GM15510 (cell line): ENCODE measurements at regions not wholly inside any gene's neighbourhood (a gene's known extent, or its start where the extent isn't known, plus 50 kb on each side); places are given as distances from the start of the nearest gene placed in this dataset.

Experiments used
- POLR2A ChIP-seq: IDR thresholded peaks from 3 replicates; pipeline ENCODE4 v1.6.1; 2011; ENCODE audit warnings: borderline replicate concordance; ENCODE audit not compliant: insufficient read length; ENCODE audit errors: extremely low read depth

DNA sequence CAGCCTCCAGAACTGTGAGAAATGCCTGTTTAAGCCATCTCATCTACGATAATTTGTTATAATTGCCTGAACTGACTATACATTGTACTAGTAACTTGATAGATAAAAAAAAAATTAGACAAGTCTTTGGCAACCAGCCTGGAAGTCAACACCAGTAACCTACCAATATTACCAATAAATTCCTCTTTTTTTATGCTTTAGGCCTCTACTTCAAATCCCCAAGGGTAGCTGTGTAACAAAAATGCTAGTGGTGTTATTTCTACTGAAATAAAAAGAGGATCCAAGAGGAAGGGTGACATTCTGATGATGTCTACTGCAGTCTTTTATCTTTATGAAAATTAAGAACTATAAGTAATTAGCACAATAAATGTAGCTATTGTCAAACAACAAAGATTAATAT is 151.7 kb upstream of the SAMSN1 start:
- no peak for TF ChIP-seq POLR2A

DNA sequence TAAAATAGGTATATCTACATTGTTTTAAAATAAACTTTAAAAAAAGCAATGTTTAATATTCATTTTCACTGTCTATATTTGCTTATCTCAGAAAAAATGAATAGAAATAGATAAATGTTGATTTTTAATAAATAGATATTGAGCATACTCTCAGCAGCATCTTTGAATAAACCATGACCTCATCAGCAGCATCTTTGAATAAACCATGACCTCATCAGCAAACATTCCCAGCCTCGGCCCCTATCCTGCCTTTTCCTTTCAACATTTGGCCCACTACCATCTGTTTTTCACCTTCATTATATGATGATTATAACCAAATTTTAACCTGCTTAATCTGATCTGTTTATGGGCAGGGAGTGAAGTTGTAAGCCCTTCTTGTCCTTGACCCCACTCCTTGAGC is 148.7 kb upstream of the SAMSN1 start:
- TF ChIP-seq POLR2A: no peak

DNA sequence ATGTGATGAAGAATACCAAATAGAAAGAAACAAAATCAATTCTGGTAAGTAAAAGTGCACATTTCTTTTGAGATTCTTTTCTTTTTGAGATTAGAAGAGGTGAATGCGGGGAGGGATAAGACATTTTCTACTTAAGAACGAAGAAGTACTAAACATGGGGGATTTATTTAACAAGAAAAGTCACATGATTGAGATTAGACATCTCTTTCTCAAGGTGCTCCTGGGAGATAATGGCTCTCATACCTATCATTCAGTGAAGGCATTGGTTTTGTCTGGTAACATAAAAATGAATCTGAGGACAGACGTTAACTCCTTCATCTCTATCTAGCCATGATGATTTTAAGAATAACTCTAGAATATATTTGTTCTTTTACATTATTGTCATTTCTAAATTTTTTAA is 147.9 kb upstream of the SAMSN1 start:
- TF ChIP-seq POLR2A: no peak

DNA sequence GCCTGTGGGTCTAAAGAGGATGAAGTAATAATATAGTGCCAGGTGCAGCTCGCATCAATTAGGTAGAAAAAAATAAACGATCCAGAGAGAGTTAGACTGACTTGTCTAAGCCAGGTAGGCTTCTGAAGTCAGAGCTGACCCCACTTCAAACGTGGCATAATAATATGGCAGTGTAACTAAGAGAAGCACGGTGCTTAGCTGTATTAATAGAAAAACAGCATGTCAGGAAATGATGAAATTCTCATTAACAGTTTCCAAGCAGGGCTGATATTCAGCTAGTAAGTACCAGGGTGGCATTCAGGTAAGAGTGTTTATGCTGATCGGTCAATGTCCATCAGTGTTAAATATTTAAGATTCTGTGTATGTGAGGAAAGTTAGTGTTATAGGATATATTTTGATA is 145.8 kb upstream of the SAMSN1 start:
- TF ChIP-seq POLR2A: no peak

DNA sequence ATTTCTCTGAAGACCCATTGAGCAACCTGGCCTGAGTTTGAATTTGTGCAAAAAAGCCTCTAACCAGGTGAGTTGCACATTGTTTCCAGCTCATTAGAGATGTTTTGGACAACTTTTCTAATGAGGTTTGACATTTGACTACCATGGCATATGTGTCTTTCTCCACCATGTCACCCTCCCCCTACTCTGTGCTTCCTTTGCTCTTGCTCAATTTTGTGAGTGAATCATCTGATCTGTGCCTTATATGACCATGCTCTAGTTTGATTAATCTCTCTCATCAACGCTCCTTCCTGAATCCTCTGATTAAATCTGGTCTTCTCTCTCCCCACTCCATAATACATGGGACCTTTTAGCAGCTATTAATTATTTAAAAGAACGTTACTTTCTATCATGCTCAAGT is 144.8 kb upstream of the SAMSN1 start:
- no peak for TF ChIP-seq POLR2A

DNA sequence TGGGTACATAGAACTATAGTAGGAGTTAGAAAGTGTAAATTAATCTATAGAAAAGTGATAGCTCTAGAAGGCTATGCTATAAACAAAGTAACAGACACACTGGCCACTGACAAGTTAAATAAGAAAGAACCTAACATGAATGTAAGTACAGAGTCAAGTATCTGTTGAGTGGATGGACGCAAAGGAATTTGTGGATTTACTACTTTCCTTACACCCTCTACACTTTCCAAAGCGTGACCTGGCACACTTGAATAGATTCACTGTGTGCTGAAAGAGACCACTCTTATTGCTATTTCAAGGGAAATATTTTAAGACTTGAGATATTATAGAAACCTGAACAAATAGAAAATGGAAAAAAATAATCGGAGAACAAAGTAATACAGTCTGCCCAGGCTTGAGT is 142.8 kb upstream of the SAMSN1 start:
- no peak for TF ChIP-seq POLR2A

DNA sequence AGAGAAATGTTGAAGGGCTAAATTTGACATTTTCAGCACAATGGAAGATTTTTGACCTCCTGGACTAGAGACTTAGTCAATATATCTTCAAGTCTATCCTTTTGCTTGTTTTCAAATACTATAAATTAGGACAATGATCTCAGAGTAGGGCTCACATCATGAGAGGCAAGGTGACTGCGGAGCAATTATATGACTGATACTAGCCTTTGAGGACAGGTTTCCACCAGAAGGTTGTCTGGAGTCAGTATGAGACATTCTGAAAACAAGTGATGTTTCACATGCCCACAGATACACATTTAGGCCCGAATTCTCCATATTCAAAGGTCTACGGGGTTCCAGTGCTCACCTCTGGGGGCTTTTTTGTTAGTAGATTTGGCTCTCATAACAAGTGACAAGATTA is 142.3 kb upstream of the SAMSN1 start:
- TF ChIP-seq POLR2A: no peak

DNA sequence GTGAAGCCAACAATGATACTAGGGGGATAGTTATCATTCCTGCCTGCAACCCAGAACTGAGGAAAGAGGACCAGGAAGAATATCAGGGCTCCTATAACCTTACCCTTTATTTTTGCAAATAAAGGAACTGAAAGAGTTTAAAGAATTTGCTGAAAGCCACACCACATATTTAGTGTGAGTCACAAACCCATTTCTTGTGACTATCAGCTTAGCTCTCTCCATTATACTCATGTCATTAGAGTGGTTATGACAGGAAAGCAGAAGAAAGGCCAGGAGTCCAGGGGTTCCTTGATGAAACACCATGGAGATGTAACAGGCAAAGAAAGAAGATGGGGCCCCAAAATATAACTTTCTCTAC is 141.1 kb upstream of the SAMSN1 start:
- TF ChIP-seq POLR2A: no peak

DNA sequence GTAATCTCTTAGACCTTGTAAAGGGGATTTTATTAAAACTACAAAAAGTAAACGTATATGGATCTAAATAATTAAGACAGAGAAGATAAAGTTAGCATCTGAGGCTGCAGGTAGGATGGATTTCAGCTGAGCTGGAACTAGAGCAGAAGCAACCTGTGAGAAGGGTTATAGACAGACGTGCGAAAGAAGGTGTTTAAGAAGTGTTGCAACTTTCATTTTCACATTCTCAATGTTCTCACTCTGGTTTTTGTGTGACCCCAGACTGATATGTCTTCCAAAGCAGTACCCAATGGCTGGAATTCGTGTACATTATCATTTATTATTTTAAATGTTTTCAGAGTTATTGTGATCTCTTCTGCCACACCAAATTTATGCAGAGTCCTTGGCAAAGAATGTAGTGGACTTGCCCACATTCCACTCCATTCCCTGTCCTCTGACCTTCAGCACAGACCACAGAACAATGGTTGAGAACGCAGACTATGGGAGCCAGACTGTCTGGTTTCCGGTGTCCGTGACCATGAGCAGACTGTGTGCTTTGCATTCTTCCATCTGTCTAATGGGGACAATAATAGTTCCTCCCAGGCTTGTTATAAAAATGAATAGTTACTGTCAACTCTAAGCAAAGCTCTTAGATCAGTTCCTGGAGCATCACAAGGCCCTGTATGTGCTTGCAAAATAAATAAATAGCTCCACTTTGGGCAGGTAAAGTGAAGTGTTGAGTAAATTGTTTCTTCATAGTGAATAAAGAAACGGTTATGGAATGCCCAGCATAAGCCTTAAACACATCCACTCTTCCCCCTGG is 140.6 kb upstream of the SAMSN1 start:
- TF ChIP-seq POLR2A: no peak

DNA sequence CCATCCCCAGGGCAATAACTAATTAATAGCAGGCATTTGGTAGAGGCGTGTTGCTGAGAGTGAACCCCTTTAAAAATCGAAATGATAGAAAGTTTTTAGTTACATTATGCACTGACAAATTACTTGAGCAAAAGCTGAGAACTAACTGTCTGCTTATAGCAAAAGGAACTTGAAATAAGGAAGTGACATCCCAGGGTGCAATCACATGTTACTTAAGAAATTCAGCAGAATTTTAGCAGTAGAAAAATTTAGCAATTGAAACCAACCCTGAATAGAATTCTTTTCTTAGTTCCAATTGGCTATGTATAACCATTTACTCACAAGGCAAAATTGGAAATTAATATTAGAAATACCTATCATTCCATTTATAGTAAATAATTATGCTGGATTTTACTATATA is 139.5 kb upstream of the SAMSN1 start:
- TF ChIP-seq POLR2A: no peak

DNA sequence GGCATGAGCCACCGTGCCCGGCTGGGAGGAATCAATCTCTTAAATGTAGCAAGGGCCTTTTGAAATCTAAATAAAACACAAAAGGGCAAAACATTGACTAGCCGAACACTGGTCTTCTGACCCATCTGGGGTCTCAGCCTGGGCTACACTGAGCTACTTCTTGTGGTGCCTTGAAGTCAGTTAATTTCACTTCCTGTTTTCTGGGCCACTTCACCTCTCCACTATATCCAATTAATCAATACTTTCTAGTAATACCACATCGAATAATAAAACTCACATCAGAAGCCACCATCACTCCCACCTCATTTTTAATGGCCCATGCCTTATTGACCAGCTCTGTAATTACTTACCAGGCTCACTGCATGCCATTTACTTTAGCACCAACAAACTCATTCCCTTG is 138.0 kb upstream of the SAMSN1 start:
- TF ChIP-seq POLR2A: no peak

DNA sequence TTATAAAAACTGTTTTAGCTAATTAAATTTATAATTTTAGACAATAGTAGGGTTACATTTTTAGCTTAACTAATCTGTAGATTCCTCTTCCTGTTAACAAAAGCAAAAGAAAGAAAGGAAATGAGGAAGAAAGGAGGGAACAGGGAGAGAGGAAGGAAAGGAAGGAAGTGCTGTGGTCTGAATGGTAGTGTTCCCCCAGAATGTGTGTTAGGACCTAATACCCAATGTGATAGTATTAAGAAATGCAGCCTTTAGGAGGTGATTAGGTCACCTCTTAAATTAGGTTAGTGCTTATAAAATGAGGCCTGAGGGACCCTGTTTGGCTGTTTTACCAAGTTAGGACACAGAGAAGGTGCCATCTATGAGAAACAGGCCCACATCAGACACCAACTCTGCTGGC is 136.9 kb upstream of the SAMSN1 start:
- TF ChIP-seq POLR2A: no peak

DNA sequence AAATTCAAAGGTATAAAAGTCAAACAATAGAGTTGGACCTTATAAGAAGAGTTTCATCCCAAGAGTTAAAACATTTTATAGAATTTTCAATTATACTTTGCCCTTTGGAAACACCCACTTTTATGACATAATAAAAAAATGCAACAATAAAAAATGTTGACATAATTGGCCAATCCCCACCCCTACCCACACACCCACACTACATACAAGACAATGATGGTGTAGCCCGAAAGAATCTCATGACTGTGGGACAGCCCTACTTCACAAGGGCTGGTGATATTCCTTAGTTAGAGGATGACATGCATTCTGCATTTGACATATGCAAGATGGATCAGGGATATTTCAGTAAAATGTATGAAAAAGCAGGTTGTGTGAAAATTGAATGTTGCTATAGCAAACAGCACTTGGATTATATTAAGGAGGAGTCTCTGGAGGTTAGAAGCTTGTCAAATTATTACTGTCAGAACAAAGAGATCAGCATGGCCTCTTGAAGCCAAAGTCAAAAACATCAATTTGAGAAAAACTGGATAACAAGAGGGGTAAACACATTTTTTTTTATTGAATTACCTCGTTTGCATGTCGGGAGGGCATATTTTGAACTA is 133.0 kb upstream of the SAMSN1 start:
- no peak for TF ChIP-seq POLR2A

DNA sequence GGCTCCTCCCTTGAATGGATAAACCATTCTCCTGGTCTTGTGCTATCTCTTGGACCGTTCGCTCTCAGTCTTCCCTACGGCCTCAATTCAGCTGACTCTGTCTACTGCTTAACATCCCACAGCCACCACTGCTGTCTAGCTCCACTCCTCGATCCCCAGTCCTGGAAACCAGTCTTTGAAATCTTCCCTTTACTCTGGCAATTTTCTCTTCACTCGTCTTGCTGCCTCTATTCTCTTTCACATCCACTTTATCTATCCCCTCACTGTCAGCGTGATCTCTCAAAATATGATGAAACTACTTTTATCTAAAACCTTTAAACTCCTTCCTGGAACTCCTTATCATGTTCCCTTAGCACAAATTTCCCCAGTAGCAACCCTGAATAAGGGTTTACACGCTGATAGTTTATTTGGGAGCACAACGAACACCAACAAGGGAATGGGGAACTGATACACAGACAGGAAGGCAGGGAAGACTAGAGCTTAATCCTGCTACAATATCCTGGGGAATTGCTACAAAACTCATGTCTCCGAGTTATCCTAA is 131.6 kb upstream of the SAMSN1 start:
- TF ChIP-seq POLR2A: no peak

DNA sequence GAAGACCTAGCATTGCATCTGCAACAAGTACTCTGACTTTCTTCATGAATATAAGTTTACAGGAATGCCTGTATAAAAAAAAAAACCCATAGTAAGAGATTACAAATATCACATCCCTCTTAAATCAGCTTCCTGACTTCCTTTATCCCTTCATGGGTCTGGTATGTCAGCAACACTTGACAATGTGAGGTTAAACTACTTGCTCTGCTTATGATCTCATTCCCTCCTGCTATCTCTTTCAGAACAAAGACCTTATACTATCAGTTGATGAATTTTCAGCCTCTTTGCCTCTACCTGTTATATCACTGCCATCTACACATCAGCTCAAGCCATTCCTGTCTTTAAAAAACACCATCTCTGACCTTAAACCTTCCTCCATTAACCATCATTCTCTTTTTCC is 130.9 kb upstream of the SAMSN1 start:
- TF ChIP-seq POLR2A: no peak
